Retina (tissue), 1 donor: ENCODE measurements at regions not wholly inside any gene's neighbourhood (a gene's known extent, or its start where the extent isn't known, plus 50 kb on each side); places are given as distances from the start of the nearest gene placed in this dataset.
"Not testable (repeated sequence)": the region's sequence is repeated elsewhere in the genome, so short reads cannot be mapped to it uniquely, and the experiment has no call there.

Source experiments
- DNase-seq: peaks from one replicate; pipeline ENCODE4 v3.0.0-alpha.2; 2016

DNA sequence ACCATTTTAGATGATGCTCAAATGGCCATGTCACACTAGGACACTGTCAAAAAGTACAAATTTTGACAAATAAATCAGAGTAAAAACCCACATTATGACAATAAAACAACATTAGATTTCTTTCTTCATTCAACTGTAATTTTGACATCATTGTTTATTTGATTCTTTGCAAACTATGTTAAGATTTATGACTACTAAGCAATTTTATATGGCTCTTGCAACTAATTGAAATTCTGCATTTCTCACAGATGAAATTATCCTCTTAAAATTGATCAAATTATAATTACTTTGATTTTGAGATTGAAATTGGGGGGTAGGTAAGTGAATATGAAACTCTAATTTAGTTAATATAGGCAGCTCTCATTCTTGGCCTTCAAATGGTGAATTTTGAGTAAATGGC lies 59.8 kb downstream of the ATOH1 start:
- DNase-seq: no peak

DNA sequence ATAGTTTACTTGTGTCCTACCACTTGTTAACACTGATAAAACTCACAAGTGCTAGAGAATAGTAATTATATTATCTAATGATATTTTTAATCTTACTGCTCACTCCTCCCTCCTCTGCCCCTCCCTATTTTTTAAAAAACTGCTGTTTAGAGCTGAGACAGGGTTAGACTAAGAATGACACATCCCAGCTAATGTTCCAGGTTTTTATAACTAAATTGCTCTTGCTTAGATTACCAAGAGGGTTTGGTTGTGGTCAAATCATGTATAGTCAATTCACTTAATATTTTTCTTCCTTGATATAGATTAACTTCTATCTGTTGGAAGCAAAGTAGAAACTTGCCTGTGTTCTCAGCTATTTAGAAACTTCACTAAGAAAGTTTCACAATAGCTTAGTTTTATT lies 60.2 kb downstream of the ATOH1 start:
- no peak for DNase-seq

GRCh38 chr4:93891244-93891643 lies 62.7 kb downstream of the ATOH1 start:
- DNase-seq: no peak

- no peak for DNase-seq
These were observed 66.4 kb downstream of the ATOH1 start for GRCh38 chr4:93894995-93895394.

DNA sequence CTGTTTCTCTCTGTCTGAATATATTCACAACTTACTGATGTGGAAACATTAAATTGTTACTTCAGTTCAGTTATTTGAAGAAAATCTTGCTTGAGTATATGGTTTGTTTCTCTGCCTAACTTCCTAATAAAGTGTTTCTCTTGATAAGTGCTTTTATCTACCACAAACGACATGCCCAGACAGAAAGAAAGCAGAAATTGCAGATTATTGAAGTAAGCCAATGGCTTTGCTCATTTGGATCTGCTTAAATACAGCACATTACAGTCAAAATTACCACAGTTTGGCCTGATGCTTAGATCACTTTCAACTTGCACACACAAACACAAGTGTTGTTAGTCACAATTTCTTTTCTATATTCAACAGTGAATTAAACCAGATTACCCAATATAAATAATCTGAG lies 68.0 kb downstream of the ATOH1 start:
- DNase-seq: no peak

DNA sequence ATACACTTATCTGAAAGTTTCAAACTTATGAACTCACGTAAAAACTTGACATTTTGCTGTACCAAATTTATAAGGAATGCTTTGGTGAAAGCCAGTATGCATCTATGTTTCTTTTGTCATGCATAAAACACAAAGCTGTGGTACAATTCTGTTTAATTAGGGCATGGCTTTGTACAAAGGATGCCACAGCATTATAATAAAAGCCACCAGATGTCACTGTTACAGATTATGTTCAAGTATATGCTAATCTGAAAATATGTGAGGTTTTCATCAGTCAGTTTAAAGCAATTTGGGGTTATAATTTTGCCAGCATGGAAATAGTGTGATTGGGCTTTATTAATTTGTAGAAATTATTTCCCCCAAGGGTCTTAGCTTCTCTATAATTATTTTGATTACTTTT lies 69.0 kb downstream of the ATOH1 start:
- no peak for DNase-seq

DNA sequence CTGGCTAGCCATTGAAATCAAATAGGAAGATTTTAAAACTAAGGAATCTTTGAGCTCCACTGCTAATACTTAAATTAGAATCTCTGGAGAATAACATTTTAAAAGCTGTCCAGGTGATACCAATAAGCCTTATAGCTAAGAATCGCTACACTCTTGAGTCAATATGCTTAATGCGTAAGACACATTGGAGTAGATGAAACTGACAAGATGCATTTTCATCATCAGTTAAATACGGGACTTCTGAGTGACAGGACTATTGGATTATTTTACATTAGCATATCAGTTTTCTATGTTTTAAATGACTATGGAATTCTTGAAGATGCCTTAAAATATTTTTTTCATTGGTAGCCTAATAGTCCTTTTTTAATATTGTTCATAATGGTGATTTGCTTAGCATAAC lies 80.2 kb downstream of the ATOH1 start:
- no peak for DNase-seq

GRCh38 chr4:93911671-93912070 lies 83.1 kb downstream of the ATOH1 start:
- no peak for DNase-seq

- DNase-seq: no peak
These were observed 83.6 kb downstream of the ATOH1 start for GRCh38 chr4:93912146-93912545.

DNA sequence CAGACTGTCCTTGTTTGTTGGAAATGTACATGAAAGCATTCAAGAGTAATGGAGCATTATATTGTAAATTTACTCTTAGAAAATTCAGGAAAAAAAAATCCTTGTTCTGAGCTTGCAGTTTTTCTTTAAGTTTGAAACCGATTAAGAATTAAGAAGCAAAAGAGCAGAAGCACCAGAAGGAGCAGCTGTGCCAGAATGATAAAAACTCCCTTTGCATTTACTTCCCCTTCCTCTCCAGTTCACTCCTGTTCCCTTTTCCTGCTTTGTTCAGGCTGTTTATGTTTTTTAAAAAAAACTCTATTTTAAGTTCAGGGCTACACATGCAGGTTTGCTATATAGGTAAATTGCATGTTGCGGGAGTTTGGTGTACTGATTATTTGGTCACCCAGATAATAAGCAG lies 90.3 kb downstream of the ATOH1 start:
- no peak for DNase-seq

DNA sequence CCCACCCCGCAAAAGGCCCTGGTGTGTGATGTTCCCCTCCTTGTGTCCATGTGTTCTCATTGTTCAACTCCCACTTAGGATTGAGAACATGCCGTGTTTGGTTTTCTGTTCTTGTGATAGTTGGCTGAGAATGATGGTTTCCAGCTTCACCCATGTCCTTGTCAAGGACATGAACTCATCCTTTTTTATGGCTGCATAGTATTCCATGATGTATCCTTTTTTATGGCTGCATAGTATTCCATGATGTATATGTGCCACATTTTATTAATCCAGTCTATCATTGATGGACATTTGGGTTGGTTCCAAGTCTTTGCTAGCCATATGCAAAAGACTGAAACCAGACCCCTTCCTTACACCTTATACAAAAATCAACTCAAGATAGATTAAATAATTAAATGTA lies 95.0 kb downstream of the ATOH1 start:
- not testable (repeated sequence) for DNase-seq

GRCh38 chr4:93947286-93947685 lies 118.7 kb downstream of the ATOH1 start:
- no peak for DNase-seq

- not testable (repeated sequence) for DNase-seq
These were observed 121.7 kb downstream of the ATOH1 start for GRCh38 chr4:93950239-93950638.

GRCh38 chr4:93957186-93957585 lies 128.6 kb downstream of the ATOH1 start:
- no peak for DNase-seq

DNA sequence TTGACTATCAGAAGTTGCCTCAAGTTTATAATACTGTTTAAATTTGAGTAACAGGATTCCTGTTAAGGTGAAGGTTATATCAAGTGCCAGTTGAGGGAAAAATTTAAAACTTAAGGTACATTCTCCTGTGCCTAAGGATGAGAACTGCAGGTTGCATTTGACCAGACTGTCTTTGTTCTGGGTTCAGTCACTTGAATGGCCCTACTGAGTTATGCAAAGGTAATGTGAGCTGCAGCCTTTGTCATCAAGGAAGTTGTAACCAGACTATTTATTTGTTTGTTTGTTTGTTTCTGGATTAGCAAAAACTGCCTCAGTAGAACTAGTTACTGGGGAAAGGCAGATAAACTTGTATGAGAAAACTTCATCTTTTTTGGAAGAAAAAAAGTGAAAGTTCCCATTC lies 131.9 kb downstream of the ATOH1 start:
- no peak for DNase-seq

GRCh38 chr4:93960916-93961315 lies 132.4 kb downstream of the ATOH1 start:
- DNase-seq: no peak

- no peak for DNase-seq
These were observed 153.0 kb downstream of the ATOH1 start for GRCh38 chr4:93981594-93981993.

GRCh38 chr4:93982255-93982654 lies 153.7 kb downstream of the ATOH1 start:
- no peak for DNase-seq

DNA sequence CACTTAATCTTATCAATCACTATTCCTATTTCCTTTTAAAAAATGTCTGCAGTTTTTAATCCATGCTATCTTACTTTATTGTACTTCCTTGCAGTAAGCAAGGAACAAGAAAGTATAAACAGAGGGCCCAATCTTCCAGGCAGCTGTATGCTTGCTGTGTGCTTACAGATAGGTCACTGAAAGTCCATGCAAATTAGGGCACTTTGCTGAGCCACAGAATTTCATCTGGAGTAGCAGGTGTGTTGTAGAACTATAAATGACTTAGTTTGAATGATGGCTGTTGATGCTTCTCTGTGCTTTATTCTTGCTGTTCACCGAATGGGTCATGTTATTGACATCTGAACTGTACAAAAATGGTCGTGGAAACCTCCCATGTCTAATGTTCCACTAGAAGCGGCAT lies 154.6 kb downstream of the ATOH1 start:
- DNase-seq: no peak

GRCh38 chr4:93994175-93994994 lies 165.8 kb downstream of the ATOH1 start:
- DNase-seq: no peak

- DNase-seq: no peak
These were observed 168.3 kb downstream of the ATOH1 start for GRCh38 chr4:93996895-93997294.

DNA sequence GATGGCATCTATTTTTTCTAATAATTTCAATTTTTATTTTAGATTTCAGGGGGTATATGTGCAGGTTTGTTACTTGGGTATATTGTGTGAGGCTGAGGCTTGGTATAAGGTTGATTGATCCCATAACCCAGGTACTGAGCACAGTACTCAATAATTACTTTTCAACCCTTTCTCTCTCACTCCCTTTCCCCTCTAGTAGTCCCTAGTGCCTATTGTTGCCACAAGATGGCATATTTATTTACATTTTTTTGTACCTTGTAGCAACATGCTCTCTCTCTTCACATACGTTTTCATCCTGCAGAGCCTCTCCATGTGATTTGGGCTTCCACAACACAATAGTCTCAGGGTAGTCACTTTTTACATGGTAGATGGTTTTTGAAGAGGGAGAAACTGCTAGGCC lies 172.0 kb downstream of the ATOH1 start:
- no peak for DNase-seq

GRCh38 chr4:94006932-94007331 lies 178.4 kb downstream of the ATOH1 start:
- no peak for DNase-seq

- DNase-seq: no peak
These were observed 182.6 kb downstream of the ATOH1 start for GRCh38 chr4:94011190-94011589.

- DNase-seq: no peak
These were observed 186.1 kb downstream of the ATOH1 start for GRCh38 chr4:94014484-94015136.
